Skin epidermis (tissue), 12 donors: ENCODE measurements at regions not wholly inside any gene's neighbourhood (a gene's known extent, or its start where the extent isn't known, plus 50 kb on each side); places are given as distances from the start of the nearest gene placed in this dataset.
"Not testable (repeated sequence)": the region's sequence is repeated elsewhere in the genome, so short reads cannot be mapped to it uniquely, and the experiment has no call there.

Source experiments
- H3K27ac ChIP-seq, 21 experiments: fragments of 200-600 bp; sonication (generic) in 11 of 21; one replicate each; pipeline ENCODE4 v1.5.0; 2020; ENCODE audit warnings: mild to moderate bottlenecking in 3 of 21, inconsistent platforms in 2 of 21, moderate library complexity in 2 of 21
- H3K4me3 ChIP-seq, 7 experiments: fragments of 200-600 bp; sonication (generic) in 2 of 7; one replicate each; pipeline ENCODE4 v1.5.0; 2020; ENCODE audit warnings: inconsistent platforms in 2 of 7, mild to moderate bottlenecking in 2 of 7, moderate library complexity in 1 of 7

- Histone ChIP-seq H3K27ac (no peak overlapping the region), H3K4me3 (no peak overlapping the region)
These were observed 424.7 kb upstream of the AMELY start for GRCh38 chrY:7336023-7336873.

GRCh38 chrY:7334449-7334848 lies 422.9 kb upstream of the AMELY start:
- Histone ChIP-seq H3K27ac (no peak overlapping the region), H3K4me3 (no peak overlapping the region)

GRCh38 chrY:7326296-7327246 lies 415.0 kb upstream of the AMELY start:
- Histone ChIP-seq H3K4me3 (no peak overlapping the region), H3K27ac (no peak overlapping the region)

GRCh38 chrY:7325531-7325930 lies 414.0 kb upstream of the AMELY start:
- H3K27ac ChIP-seq = no peak overlapping the region
- H3K4me3 ChIP-seq = no peak overlapping the region

- no peak overlapping the region for H3K4me3 ChIP-seq
These were observed 409.2 kb upstream of the AMELY start for GRCh38 chrY:7320751-7321150.

GRCh38 chrY:7320171-7320570 lies 408.6 kb upstream of the AMELY start:
- not testable (repeated sequence) for H3K4me3 ChIP-seq

More at GRCh38 chrY:7320751-7321150, 409.2 kb upstream of the AMELY start:
- no peak overlapping the region for H3K27ac ChIP-seq

GRCh38 chrY:7318122-7318521 lies 406.6 kb upstream of the AMELY start:
- Histone ChIP-seq H3K27ac (no peak overlapping the region), H3K4me3 (no peak overlapping the region)

More at GRCh38 chrY:7320171-7320570, 408.6 kb upstream of the AMELY start:
- not testable (repeated sequence) for H3K27ac ChIP-seq

- H3K27ac ChIP-seq = no peak overlapping the region
- H3K4me3 ChIP-seq = no peak overlapping the region
These were observed 406.0 kb upstream of the AMELY start for GRCh38 chrY:7317571-7317970.

GRCh38 chrY:7310482-7311269 lies 399.1 kb upstream of the AMELY start:
- no peak overlapping the region for H3K27ac ChIP-seq
- H3K4me3 ChIP-seq = no peak overlapping the region

- H3K27ac ChIP-seq = no peak overlapping the region
- H3K4me3 ChIP-seq = no peak overlapping the region
These were observed 397.3 kb upstream of the AMELY start for GRCh38 chrY:7308816-7309215.

GRCh38 chrY:7302306-7302705 lies 390.8 kb upstream of the AMELY start:
- H3K27ac ChIP-seq = no peak overlapping the region
- no peak overlapping the region for H3K4me3 ChIP-seq

- Histone ChIP-seq H3K4me3 (no peak overlapping the region), H3K27ac (peak overlapping the region in 3 of 21 experiments; percentile 12 to 41 (median 30))
These were observed 388.4 kb upstream of the AMELY start for GRCh38 chrY:7299960-7300359.

GRCh38 chrY:7292113-7292512 lies 380.6 kb upstream of the AMELY start:
- Histone ChIP-seq H3K27ac (no peak overlapping the region), H3K4me3 (no peak overlapping the region)

GRCh38 chrY:7289889-7290833 lies 378.6 kb upstream of the AMELY start:
- Histone ChIP-seq H3K27ac (peak overlapping the region in 4 of 21 experiments; percentile 20 to 82 (median 64)), H3K4me3 (no peak overlapping the region)

GRCh38 chrY:7288611-7289010 lies 377.1 kb upstream of the AMELY start:
- Histone ChIP-seq H3K4me3 (no peak overlapping the region), H3K27ac (peak overlapping the region in 1 of 21 experiments; percentile 82)

- peak overlapping the region in 1 of 21 experiments; percentile 3 for H3K27ac ChIP-seq
- H3K4me3 ChIP-seq = not testable (repeated sequence)
These were observed 376.4 kb upstream of the AMELY start for GRCh38 chrY:7287963-7288362.

- no peak overlapping the region for H3K4me3 ChIP-seq
- H3K27ac ChIP-seq = no peak overlapping the region
These were observed 373.8 kb upstream of the AMELY start for GRCh38 chrY:7285388-7285787.

GRCh38 chrY:7283001-7283400 lies 371.4 kb upstream of the AMELY start:
- Histone ChIP-seq H3K27ac (peak overlapping the region in 1 of 21 experiments; percentile 44), H3K4me3 (no peak overlapping the region)
